CD14-positive monocyte (primary cell): ENCODE measurements at regions not wholly inside any gene's neighbourhood (a gene's known extent, or its start where the extent isn't known, plus 50 kb on each side); places are given as distances from the start of the nearest gene placed in this dataset.

Experiments used
- DNase-seq, 3 donors: peaks; one replicate each; pipeline ENCODE4 v3.0.0-alpha.2; 2011 to 2022
- H2AFZ ChIP-seq: 2 replicates; pipeline ENCODE4 v1.6.0; 2012; ENCODE audit warnings: mild to moderate bottlenecking, low read depth, low read length, inconsistent platforms; ENCODE audit not compliant: insufficient read depth, poor library complexity, severe bottlenecking
- H3K27ac ChIP-seq, 2 donors: 1 replicate in 1 of 2; 2 replicates in 1 of 2; pipeline ENCODE4 v1.5.1; 2012 to 2013; ENCODE audit warnings: low read length in 2 of 2, control low read depth in 1 of 2, inconsistent platforms in 1 of 2, low read depth in 1 of 2, mild to moderate bottlenecking in 1 of 2
- H3K27me3 ChIP-seq, 2 donors: one replicate each; pipeline versions ENCODE4 v1.6.0 to v1.6.1; 2011 to 2013; ENCODE audit warnings: low read length in 2 of 2; ENCODE audit not compliant: control insufficient read depth in 2 of 2, insufficient read depth in 2 of 2
- H3K36me3 ChIP-seq, 2 donors: replicated peaks in 1 of 2; 1 replicate in 1 of 2; 2 replicates in 1 of 2; pipeline versions ENCODE4 v1.5.1 to v1.6.1; 2012 to 2013; ENCODE audit warnings: low read length in 2 of 2, control low read depth in 1 of 2, inconsistent platforms in 1 of 2, mild to moderate bottlenecking in 1 of 2; ENCODE audit not compliant: insufficient read depth in 2 of 2, control insufficient read depth in 1 of 2
- H3K4me1 ChIP-seq, 2 donors: 1 replicate in 1 of 2; 2 replicates in 1 of 2; pipeline versions ENCODE4 v1.5.1 to v1.6.1; 2012 to 2013; ENCODE audit warnings: low read length in 2 of 2, control low read depth in 1 of 2, inconsistent platforms in 1 of 2, mild to moderate bottlenecking in 1 of 2, moderate library complexity in 1 of 2; ENCODE audit not compliant: insufficient read depth in 2 of 2, control insufficient read depth in 1 of 2
- H3K4me2 ChIP-seq: replicated peaks from 2 replicates; pipeline ENCODE3; 2012; ENCODE audit warnings: low read length, moderate library complexity, mild to moderate bottlenecking; ENCODE audit not compliant: poor library complexity, severe bottlenecking; ENCODE audit errors: extremely low read depth
- H3K4me3 ChIP-seq, 3 experiments: fragments of 200-600 bp in 1 of 3; sonication (generic) in 1 of 3; replicated peaks in 1 of 3; 1 replicate in 2 of 3; 2 replicates in 1 of 3; pipeline ENCODE4 v1.5.1; 2011 to 2013; ENCODE audit warnings: low read length in 3 of 3, mild to moderate bottlenecking in 3 of 3, control low read depth in 2 of 3, low read depth in 2 of 3, inconsistent platforms in 1 of 3, moderate library complexity in 1 of 3
- H3K79me2 ChIP-seq: 2 replicates; pipeline ENCODE4 v1.6.0; 2012; ENCODE audit warnings: mild to moderate bottlenecking, control low read depth, inconsistent platforms, low read length, moderate library complexity; ENCODE audit not compliant: insufficient read depth
- H3K9ac ChIP-seq: 2 replicates; pipeline ENCODE4 v1.6.0; 2017; ENCODE audit warnings: low read length, mild to moderate bottlenecking; ENCODE audit not compliant: insufficient read depth, poor library complexity, severe bottlenecking
- H3K9me3 ChIP-seq, 2 donors: replicated peaks in 1 of 2; 1 replicate in 1 of 2; 2 replicates in 1 of 2; pipeline versions ENCODE4 v1.5.1 to v1.6.1; 2012 to 2013; ENCODE audit warnings: low read length in 2 of 2, control low read depth in 1 of 2; ENCODE audit not compliant: control insufficient read depth in 1 of 2, insufficient read depth in 1 of 2
- H4K20me1 ChIP-seq: 2 replicates; pipeline ENCODE4 v1.6.0; 2012; ENCODE audit warnings: mild to moderate bottlenecking, low read length, control low read depth, moderate library complexity; ENCODE audit not compliant: insufficient read depth
- H3K27ac Mint-ChIP-seq, 7 donors: one replicate each; pipeline ENCODE4 v1.8.0; 2020; ENCODE audit warnings: mild to moderate bottlenecking in 7 of 7, mixed read lengths in 7 of 7, moderate library complexity in 6 of 7, inconsistent platforms in 2 of 7
- H3K27me3 Mint-ChIP-seq, 3 donors: one replicate each; pipeline ENCODE4 v1.8.0; 2021 to 2022; ENCODE audit warnings: low read depth in 3 of 3, mild to moderate bottlenecking in 3 of 3, mixed read lengths in 3 of 3, moderate library complexity in 3 of 3, inconsistent platforms in 1 of 3
- H3K36me3 Mint-ChIP-seq, 2 donors: one replicate each; pipeline ENCODE4 v1.8.0; 2020; ENCODE audit warnings: mixed read lengths in 2 of 2, inconsistent platforms in 1 of 2, mild to moderate bottlenecking in 1 of 2
- H3K4me1 Mint-ChIP-seq: one replicate; pipeline ENCODE4 v1.8.0; 2020; ENCODE audit warnings: mild to moderate bottlenecking, mixed read lengths
- H3K4me3 Mint-ChIP-seq, 2 donors: one replicate each; pipeline ENCODE4 v1.8.0; 2020; ENCODE audit warnings: mild to moderate bottlenecking in 2 of 2, mixed read lengths in 2 of 2, moderate library complexity in 1 of 2
- H3K9me3 Mint-ChIP-seq, 7 donors: one replicate each; pipeline ENCODE4 v1.8.0; 2020 to 2022; ENCODE audit warnings: mixed read lengths in 7 of 7, mild to moderate bottlenecking in 6 of 7, moderate library complexity in 6 of 7, inconsistent platforms in 2 of 7
- WGBS: methylation state at CpG from one replicate; pipeline ENCODE4 v1.1.5; 2013; ENCODE audit warnings: missing lambda C conversion rate; ENCODE audit not compliant: insufficient coverage; 5-methylcytosine and 5-hydroxymethylcytosine counted together
- intact Hi-C, 2 donors: fragments of 100-400 bp; cut with micrococcal nuclease; formaldehyde crosslinking; loops; one replicate each; pipeline versions ENCODE4 v1.15.0 to v1.15.1; 2023
- TF ChIP-seq, protein P1 (sequence below): fragments of 200-600 bp; IDR thresholded peaks from one replicate; pipeline ENCODE4 v1.8.0; 2022; ENCODE audit warnings: antibody characterized with exemption, mild to moderate bottlenecking

DNA sequence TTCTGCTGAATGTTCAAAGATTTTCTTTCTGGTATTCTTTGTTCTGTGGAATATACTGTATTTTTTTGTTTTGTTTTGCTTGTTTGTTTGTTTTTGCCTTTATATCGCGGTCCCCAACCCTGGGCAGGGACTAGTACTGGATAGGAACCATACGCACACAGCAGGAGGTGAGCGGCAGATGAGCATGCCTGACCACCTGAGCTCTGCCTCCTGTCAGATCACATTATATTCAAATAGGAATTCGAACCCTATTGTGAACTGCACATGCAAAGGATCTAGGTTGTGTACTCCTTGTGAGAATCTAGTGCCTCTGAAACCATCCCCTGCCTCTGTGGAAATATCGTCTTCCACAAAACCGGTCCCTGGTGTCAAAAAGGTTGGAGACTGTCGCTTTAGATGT lies 83.3 kb upstream of the ANO3 start:
- no peak overlapping the region for H3K27ac Mint-ChIP-seq
- Histone ChIP-seq H2AFZ (no peak overlapping the region), H3K9ac (no peak overlapping the region), H3K27ac (no peak overlapping the region), H3K9me3 (no peaks in the 10 kb centered on the region), H3K4me2 (no peak overlapping the region), H3K79me2 (no peaks in the 10 kb centered on the region), H3K27me3 (no peaks in the 10 kb centered on the region), H4K20me1 (no peaks in the 10 kb centered on the region), H3K4me3 (no peak overlapping the region), H3K4me1 (no peaks in the 10 kb centered on the region), H3K36me3 (no peaks in the 10 kb centered on the region)
- no peaks in the 10 kb centered on the region for H3K4me1 Mint-ChIP-seq
- H3K36me3 Mint-ChIP-seq, result no peaks in the 10 kb centered on the region
- intact Hi-C loops, result no loop called here
- peaks cover 0 to 10% (median 0%) of the 10 kb centered on the region in 7 donors for H3K9me3 Mint-ChIP-seq
- DNase-seq, result no peak
- 88% methylated on average over 4 of the region's 8 CpGs for WGBS
- peaks cover 1 to 4% (median 2%) of the 10 kb centered on the region in 3 donors for H3K27me3 Mint-ChIP-seq
- TF ChIP-seq, protein P1, sequence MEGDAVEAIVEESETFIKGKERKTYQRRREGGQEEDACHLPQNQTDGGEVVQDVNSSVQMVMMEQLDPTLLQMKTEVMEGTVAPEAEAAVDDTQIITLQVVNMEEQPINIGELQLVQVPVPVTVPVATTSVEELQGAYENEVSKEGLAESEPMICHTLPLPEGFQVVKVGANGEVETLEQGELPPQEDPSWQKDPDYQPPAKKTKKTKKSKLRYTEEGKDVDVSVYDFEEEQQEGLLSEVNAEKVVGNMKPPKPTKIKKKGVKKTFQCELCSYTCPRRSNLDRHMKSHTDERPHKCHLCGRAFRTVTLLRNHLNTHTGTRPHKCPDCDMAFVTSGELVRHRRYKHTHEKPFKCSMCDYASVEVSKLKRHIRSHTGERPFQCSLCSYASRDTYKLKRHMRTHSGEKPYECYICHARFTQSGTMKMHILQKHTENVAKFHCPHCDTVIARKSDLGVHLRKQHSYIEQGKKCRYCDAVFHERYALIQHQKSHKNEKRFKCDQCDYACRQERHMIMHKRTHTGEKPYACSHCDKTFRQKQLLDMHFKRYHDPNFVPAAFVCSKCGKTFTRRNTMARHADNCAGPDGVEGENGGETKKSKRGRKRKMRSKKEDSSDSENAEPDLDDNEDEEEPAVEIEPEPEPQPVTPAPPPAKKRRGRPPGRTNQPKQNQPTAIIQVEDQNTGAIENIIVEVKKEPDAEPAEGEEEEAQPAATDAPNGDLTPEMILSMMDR, result no peak
- H3K4me3 Mint-ChIP-seq, result no peak overlapping the region

DNA sequence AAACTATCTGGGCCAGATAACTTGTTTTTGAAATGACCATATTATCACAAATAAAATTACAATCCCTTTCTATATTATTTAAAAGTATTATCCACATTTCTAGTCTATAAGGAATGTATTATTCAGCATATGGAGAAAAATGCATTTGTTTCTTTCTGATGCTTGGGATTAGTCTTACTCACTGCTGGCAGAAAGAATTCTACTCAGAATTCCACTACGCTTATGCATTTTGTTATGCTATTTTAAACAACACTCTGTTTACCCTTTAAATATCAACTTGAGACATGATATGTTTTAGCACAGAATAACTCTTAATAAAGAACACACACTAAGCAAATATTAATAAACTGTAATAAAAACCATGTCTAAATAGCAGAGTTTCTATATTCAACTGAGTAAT lies 77.6 kb upstream of the ANO3 start:
- DNase-seq, result no peak
- peaks cover 0 to 3% (median 1%) of the 10 kb centered on the region in 3 donors for H3K27me3 Mint-ChIP-seq
- Histone ChIP-seq H3K9me3 (no peaks in the 10 kb centered on the region), H3K79me2 (no peaks in the 10 kb centered on the region), H3K4me3 (no peak overlapping the region), H3K27ac (no peak overlapping the region), H3K4me1 (no peaks in the 10 kb centered on the region), H3K36me3 (no peaks in the 10 kb centered on the region), H4K20me1 (no peaks in the 10 kb centered on the region), H2AFZ (no peak overlapping the region), H3K27me3 (no peaks in the 10 kb centered on the region), H3K9ac (no peak overlapping the region), H3K4me2 (no peak overlapping the region)
- no peaks in the 10 kb centered on the region for H3K4me1 Mint-ChIP-seq
- H3K36me3 Mint-ChIP-seq, result no peaks in the 10 kb centered on the region
- intact Hi-C loops, result no loop called here
- H3K9me3 Mint-ChIP-seq, result no peaks in the 10 kb centered on the region
- no peak overlapping the region for H3K27ac Mint-ChIP-seq
- no peak overlapping the region for H3K4me3 Mint-ChIP-seq
- TF ChIP-seq, protein P1, result no peak
- no CpG with 5 or more reads among the region's 1 CpG for WGBS
